GM10248 (cell line): ENCODE measurements at regions not wholly inside any gene's neighbourhood (a gene's known extent, or its start where the extent isn't known, plus 50 kb on each side); places are given as distances from the start of the nearest gene placed in this dataset.

Experiments used
- CTCF ChIA-PET: fragments of 300-600 bp; sonication (Branson Sonifier 250); formaldehyde crosslinking; extraction: SDS; loops from one replicate; lab custom pipeline; 2021; ENCODE audit warnings: antibody characterized with exemption; lab: Yijun Ruan, JAX
- POLR2A ChIA-PET: fragments of 350-650 bp; sonication (Branson Sonifier 250); formaldehyde crosslinking; extraction: SDS; loops from one replicate; lab custom pipeline; 2020; ENCODE audit warnings: antibody characterized with exemption; lab: Yijun Ruan, JAX
- DNase-seq: peaks from one replicate; pipeline ENCODE4 v3.0.0; 2012; ENCODE audit errors: extremely low spot score
- TF ChIP-seq, protein P1 (sequence below): IDR thresholded peaks from 2 replicates; pipeline ENCODE4 v1.5.1; 2012; ENCODE audit warnings: mild to moderate bottlenecking, low read depth; ENCODE audit errors: extremely low read depth, missing control alignments, control extremely low read depth

DNA sequence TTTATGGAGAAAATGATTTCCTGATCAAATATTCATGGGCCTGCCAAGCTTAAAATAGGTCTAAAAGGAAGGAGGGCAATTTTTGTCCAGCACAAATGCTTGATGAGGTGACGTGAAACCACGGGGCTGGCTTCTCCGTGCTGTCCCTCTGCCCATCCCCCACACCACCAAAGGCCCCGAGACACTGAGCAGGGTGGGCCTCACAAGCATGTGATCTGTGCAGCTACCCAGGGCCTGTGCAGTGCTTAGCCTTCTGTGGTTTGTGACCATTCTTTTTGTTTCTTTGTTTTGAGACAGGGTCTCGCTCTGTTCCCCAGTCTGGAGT is 94.8 kb upstream of the RTL6 start:
- TF ChIP-seq, protein P1, sequence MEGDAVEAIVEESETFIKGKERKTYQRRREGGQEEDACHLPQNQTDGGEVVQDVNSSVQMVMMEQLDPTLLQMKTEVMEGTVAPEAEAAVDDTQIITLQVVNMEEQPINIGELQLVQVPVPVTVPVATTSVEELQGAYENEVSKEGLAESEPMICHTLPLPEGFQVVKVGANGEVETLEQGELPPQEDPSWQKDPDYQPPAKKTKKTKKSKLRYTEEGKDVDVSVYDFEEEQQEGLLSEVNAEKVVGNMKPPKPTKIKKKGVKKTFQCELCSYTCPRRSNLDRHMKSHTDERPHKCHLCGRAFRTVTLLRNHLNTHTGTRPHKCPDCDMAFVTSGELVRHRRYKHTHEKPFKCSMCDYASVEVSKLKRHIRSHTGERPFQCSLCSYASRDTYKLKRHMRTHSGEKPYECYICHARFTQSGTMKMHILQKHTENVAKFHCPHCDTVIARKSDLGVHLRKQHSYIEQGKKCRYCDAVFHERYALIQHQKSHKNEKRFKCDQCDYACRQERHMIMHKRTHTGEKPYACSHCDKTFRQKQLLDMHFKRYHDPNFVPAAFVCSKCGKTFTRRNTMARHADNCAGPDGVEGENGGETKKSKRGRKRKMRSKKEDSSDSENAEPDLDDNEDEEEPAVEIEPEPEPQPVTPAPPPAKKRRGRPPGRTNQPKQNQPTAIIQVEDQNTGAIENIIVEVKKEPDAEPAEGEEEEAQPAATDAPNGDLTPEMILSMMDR, result no peak
- ChIA-PET POLR2A (no interaction called here), CTCF (no interaction called here)
- DNase-seq, result no peak

- ChIA-PET POLR2A (no interaction called here), CTCF (no interaction called here)
- TF ChIP-seq, protein P1, result no peak
- DNase-seq, result no peak
These were observed 94.2 kb upstream of the RTL6 start for GRCh38 chr22:44592126-44592823.

GRCh38 chr22:44591146-44591790 is 93.2 kb upstream of the RTL6 start:
- ChIA-PET CTCF (interaction anchor here (1.1 kb wide), 1 partner anchor 11 kb away, joined by 3 read pairs; no protein-coding TSS in a partner anchor), POLR2A (no interaction called here)

GRCh38 chr22:44590291-44590690 is 92.3 kb upstream of the RTL6 start:
- TF ChIP-seq, protein P1, result no peak
- POLR2A ChIA-PET, result no interaction called here
- CTCF ChIA-PET, result interaction anchor here (1.1 kb wide), 1 partner anchor 10 kb away, joined by 3 read pairs; no protein-coding TSS in a partner anchor
- no peak for DNase-seq

More at GRCh38 chr22:44591146-44591790, 93.2 kb upstream of the RTL6 start:
- TF ChIP-seq, protein P1, result no peak
- DNase-seq, result no peak

DNA sequence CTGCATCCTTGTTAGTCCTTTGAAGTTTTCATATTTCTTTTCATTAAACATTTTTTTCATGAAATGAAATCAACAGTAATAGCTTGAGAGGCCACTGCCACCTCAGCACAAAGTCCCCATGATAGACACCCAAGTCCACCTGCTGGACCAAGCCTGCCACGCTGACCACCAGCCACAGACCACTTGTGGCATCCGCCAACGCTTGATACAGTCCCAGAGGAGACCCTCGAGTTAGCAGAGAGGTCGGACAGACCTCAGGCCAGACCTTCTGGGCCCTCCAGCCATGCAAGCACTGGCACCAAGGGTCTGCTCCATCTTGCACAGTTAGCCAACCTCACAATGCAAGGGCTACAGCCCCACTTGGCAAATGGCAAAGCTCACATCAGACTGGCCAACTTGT is 91.8 kb upstream of the RTL6 start:
- no peak for DNase-seq
- TF ChIP-seq, protein P1, result no peak
- POLR2A ChIA-PET, result no interaction called here
- CTCF ChIA-PET, result interaction anchor here (1.1 kb wide), 1 partner anchor 10 kb away, joined by 3 read pairs; no protein-coding TSS in a partner anchor

GRCh38 chr22:44588348-44588747 is 90.3 kb upstream of the RTL6 start:
- ChIA-PET POLR2A (no interaction called here), CTCF (no interaction called here)
- DNase-seq, result no peak
- TF ChIP-seq, protein P1, result no peak
